ENCODE measurements at regions not wholly inside any gene's neighbourhood (a gene's known extent, or its start where the extent isn't known, plus 50 kb on each side); places are given as distances from the start of the nearest gene placed in this dataset.
"Not testable (repeated sequence)": the region's sequence is repeated elsewhere in the genome, so short reads cannot be mapped to it uniquely, and the experiment has no call there.

DNA sequence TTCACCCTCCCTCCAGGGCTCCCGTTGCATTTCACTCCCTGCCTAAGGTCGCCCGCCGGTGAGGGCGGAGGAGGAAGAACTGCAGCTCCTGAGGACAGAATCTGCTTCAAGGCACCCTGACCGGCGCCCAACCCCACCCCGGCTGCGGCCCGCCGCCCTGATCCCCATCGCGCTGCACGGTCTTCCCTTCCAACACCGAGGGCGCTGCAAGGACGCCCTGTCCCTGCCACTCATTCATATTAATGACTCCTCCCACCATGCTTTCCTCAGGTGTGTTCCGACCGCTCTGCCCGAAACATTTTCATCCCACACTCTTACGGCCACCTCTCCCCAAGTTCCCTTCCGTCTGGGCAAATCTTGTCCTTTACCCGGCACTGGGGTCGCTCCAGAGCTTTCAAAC lies 248.6 kb downstream of the SPATA31A1 start:
- TF ChIP-seq, protein P1, sequence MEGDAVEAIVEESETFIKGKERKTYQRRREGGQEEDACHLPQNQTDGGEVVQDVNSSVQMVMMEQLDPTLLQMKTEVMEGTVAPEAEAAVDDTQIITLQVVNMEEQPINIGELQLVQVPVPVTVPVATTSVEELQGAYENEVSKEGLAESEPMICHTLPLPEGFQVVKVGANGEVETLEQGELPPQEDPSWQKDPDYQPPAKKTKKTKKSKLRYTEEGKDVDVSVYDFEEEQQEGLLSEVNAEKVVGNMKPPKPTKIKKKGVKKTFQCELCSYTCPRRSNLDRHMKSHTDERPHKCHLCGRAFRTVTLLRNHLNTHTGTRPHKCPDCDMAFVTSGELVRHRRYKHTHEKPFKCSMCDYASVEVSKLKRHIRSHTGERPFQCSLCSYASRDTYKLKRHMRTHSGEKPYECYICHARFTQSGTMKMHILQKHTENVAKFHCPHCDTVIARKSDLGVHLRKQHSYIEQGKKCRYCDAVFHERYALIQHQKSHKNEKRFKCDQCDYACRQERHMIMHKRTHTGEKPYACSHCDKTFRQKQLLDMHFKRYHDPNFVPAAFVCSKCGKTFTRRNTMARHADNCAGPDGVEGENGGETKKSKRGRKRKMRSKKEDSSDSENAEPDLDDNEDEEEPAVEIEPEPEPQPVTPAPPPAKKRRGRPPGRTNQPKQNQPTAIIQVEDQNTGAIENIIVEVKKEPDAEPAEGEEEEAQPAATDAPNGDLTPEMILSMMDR (IDR thresholded peaks at IDR 0.05 in 2 of 3, conservative IDR thresholded peaks at IDR 0.05 in 1 of 3; ENCODE audit: borderline replicate concordance in 1 of 3, insufficient read depth in 1 of 3, low read depth in 2 of 3, low read length in 2 of 3): not testable (repeated sequence)
- not testable (repeated sequence) for TF ChIP-seq POLR2AphosphoS5 (IDR thresholded peaks at IDR 0.05; ENCODE audit: low read depth, low read length); SIN3A (IDR thresholded peaks at IDR 0.05; ENCODE audit: low read depth); RAD21 (IDR thresholded peaks at IDR 0.05; ENCODE audit: low read depth); SP1 (IDR thresholded peaks at IDR 0.05; ENCODE audit: low read depth); POLR2A (IDR thresholded peaks at IDR 0.05; ENCODE audit: borderline replicate concordance, extremely low read depth, insufficient read depth, insufficient read length); EZH2 (IDR thresholded peaks at IDR 0.05); MAX (IDR thresholded peaks at IDR 0.05); JUND (IDR thresholded peaks at IDR 0.05)
- TF ChIP-seq, protein P2, sequence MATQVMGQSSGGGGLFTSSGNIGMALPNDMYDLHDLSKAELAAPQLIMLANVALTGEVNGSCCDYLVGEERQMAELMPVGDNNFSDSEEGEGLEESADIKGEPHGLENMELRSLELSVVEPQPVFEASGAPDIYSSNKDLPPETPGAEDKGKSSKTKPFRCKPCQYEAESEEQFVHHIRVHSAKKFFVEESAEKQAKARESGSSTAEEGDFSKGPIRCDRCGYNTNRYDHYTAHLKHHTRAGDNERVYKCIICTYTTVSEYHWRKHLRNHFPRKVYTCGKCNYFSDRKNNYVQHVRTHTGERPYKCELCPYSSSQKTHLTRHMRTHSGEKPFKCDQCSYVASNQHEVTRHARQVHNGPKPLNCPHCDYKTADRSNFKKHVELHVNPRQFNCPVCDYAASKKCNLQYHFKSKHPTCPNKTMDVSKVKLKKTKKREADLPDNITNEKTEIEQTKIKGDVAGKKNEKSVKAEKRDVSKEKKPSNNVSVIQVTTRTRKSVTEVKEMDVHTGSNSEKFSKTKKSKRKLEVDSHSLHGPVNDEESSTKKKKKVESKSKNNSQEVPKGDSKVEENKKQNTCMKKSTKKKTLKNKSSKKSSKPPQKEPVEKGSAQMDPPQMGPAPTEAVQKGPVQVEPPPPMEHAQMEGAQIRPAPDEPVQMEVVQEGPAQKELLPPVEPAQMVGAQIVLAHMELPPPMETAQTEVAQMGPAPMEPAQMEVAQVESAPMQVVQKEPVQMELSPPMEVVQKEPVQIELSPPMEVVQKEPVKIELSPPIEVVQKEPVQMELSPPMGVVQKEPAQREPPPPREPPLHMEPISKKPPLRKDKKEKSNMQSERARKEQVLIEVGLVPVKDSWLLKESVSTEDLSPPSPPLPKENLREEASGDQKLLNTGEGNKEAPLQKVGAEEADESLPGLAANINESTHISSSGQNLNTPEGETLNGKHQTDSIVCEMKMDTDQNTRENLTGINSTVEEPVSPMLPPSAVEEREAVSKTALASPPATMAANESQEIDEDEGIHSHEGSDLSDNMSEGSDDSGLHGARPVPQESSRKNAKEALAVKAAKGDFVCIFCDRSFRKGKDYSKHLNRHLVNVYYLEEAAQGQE (IDR thresholded peaks at IDR 0.05; ENCODE audit: low read depth): not testable (repeated sequence)
